ENCODE measurements at regions not wholly inside any gene's neighbourhood (a gene's known extent, or its start where the extent isn't known, plus 50 kb on each side); places are given as distances from the start of the nearest gene placed in this dataset.

GRCh38 chr14:54114941-54115340 lies 158.3 kb upstream of the BMP4 start:
- TF ChIP-seq CTCF (IDR thresholded peaks at IDR 0.05; ENCODE audit: low read depth, low read length, poor library complexity, severe bottlenecking) (no peak), EZH2phosphoT487 (IDR thresholded peaks at IDR 0.05; ENCODE audit: borderline replicate concordance, low read length) (no peak)
